Sigmoid colon (tissue), 4 donors: ENCODE measurements at regions not wholly inside any gene's neighbourhood (a gene's known extent, or its start where the extent isn't known, plus 50 kb on each side); places are given as distances from the start of the nearest gene placed in this dataset.

Experiments used
- CTCF ChIP-seq, 4 experiments: fragments of 450-650 bp in 3 of 4; fragments of 200-600 bp in 1 of 4; IDR thresholded peaks; one replicate each; pipeline ENCODE4 v1.5.1; 2016 to 2019; ENCODE audit warnings: antibody characterized with exemption in 4 of 4, mild to moderate bottlenecking in 3 of 4, moderate library complexity in 2 of 4
- POLR2A ChIP-seq, 2 donors: fragments of 450-650 bp; IDR thresholded peaks; one replicate each; pipeline ENCODE4 v1.6.1; 2016; ENCODE audit warnings: antibody characterized with exemption in 2 of 2, mild to moderate bottlenecking in 2 of 2, moderate library complexity in 2 of 2
- POLR2AphosphoS5 ChIP-seq, 4 donors: sonication (generic); formaldehyde crosslinking; IDR thresholded peaks; one replicate each; pipeline ENCODE4 v1.6.1; 2017; ENCODE audit warnings: antibody characterized with exemption in 4 of 4

GRCh38 chr1:25107643-25108010 is 124.7 kb downstream of the SYF2 start:
- TF ChIP-seq POLR2A (IDR thresholded peaks at IDR 0.05) (no peak), CTCF (IDR thresholded peaks at IDR 0.05) (no peak), POLR2AphosphoS5 (IDR thresholded peaks at IDR 0.05) (no peak)
